Adipocyte (in vitro differentiated cells): ENCODE measurements at regions not wholly inside any gene's neighbourhood (a gene's known extent, or its start where the extent isn't known, plus 50 kb on each side); places are given as distances from the start of the nearest gene placed in this dataset.
"Not testable (repeated sequence)": the region's sequence is repeated elsewhere in the genome, so short reads cannot be mapped to it uniquely, and the experiment has no call there.

ENCODE experiments used
- DNase-seq: peaks from one replicate; pipeline ENCODE4 v3.0.0-alpha.2; 2015; ENCODE audit warnings: low read depth
- H3K27me3 ChIP-seq: replicated peaks from 2 replicates; pipeline ENCODE4 v1.7.0; 2013; ENCODE audit warnings: mild to moderate bottlenecking, low read length, moderate library complexity; ENCODE audit not compliant: control insufficient read depth, insufficient read depth
- H3K36me3 ChIP-seq: 2 replicates; pipeline ENCODE4 v1.7.0; 2013; ENCODE audit warnings: low read length, mild to moderate bottlenecking, moderate library complexity; ENCODE audit not compliant: control insufficient read depth, insufficient read depth, severe bottlenecking
- H3K4me1 ChIP-seq: 2 replicates; pipeline ENCODE4 v1.7.0; 2013; ENCODE audit warnings: mild to moderate bottlenecking, low read length, moderate library complexity; ENCODE audit not compliant: control insufficient read depth, insufficient read depth
- H3K4me3 ChIP-seq: 2 replicates; pipeline ENCODE4 v1.7.0; 2013; ENCODE audit warnings: mild to moderate bottlenecking, low read length, moderate library complexity
- H3K9ac ChIP-seq: 2 replicates; pipeline ENCODE4 v1.7.0; 2013; ENCODE audit warnings: mild to moderate bottlenecking, low read length, moderate library complexity
- H3K9me3 ChIP-seq: 2 replicates; pipeline ENCODE4 v1.7.0; 2013; ENCODE audit warnings: mild to moderate bottlenecking, low read length, moderate library complexity; ENCODE audit not compliant: control insufficient read depth

DNA sequence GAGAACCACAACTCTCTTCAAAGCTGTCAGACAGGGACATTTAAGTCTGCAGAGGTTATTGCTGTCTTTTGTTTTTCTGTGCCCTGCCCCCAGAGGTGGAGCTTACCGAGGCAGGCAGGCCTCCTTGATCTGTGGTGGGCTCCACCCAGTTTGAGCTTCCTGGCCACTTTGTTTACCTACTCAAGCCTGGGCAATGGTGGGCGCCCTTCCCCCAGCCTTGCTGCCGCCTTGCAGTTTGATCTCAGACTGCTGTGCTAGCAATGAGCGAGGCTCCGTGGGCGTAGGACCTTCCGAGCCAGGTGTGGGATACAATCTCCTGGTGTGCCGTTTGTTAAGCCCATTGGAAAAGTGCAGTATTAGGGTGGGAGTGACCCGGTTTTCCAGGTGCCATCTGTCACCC, 822.1 kb downstream of the KCNMA1 start:
- H3K9ac ChIP-seq, DNase-seq, H3K9me3 ChIP-seq, H3K4me3 ChIP-seq, H3K27me3 ChIP-seq, H3K36me3 ChIP-seq, H3K4me1 ChIP-seq: not testable (repeated sequence)

DNA sequence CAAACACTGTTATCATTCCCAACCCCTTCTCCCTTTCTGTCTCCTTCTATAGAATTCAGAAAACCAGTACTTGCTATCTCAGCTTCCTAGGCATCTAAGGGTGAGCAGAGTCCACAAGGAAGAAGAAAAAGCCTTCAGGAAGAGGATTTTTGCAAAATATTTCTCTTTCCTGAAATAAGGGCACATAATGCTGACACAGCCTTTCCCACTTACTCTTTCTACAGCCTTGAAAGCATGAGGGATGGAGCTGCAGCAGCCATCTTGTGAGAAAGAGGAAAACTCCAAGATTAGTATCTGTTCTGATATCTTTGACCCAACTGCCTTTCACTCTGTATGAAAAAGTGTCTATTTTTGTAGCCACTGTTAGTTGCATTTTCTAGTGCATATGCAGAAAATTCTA, 826.2 kb downstream of the KCNMA1 start:
- H3K9ac ChIP-seq: no peak overlapping the region
- no peaks in the 10 kb centered on the region for H3K27me3 ChIP-seq
- H3K9me3 ChIP-seq: peaks cover 4% of the 10 kb centered on the region
- DNase-seq: no peak
- H3K4me1 ChIP-seq: peaks cover 4% of the 10 kb centered on the region
- no peak overlapping the region for H3K4me3 ChIP-seq
- no peaks in the 10 kb centered on the region for H3K36me3 ChIP-seq

DNA sequence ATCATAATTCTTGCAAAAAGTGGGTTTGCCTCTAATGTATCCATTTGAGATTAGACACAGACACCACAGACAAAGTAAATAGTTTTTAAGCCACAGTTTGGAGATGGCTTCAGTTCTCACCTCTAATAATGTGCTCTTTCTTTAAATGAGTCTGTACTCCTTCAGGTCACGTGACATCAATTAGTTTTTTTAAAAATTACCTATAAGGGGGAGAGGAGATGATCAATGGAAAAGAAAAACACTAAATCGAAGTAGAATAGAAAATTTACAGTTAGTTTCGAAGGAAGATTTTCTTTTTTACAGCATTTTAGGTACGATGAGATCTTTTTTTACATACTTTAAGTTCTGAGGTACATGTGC, 849.2 kb downstream of the KCNMA1 start:
- no peaks in the 10 kb centered on the region for H3K9me3 ChIP-seq
- no peak overlapping the region for H3K4me3 ChIP-seq
- no peaks in the 10 kb centered on the region for H3K27me3 ChIP-seq
- no peak overlapping the region for H3K9ac ChIP-seq
- no peak for DNase-seq
- no peaks in the 10 kb centered on the region for H3K36me3 ChIP-seq
- peaks cover 3% of the 10 kb centered on the region for H3K4me1 ChIP-seq

DNA sequence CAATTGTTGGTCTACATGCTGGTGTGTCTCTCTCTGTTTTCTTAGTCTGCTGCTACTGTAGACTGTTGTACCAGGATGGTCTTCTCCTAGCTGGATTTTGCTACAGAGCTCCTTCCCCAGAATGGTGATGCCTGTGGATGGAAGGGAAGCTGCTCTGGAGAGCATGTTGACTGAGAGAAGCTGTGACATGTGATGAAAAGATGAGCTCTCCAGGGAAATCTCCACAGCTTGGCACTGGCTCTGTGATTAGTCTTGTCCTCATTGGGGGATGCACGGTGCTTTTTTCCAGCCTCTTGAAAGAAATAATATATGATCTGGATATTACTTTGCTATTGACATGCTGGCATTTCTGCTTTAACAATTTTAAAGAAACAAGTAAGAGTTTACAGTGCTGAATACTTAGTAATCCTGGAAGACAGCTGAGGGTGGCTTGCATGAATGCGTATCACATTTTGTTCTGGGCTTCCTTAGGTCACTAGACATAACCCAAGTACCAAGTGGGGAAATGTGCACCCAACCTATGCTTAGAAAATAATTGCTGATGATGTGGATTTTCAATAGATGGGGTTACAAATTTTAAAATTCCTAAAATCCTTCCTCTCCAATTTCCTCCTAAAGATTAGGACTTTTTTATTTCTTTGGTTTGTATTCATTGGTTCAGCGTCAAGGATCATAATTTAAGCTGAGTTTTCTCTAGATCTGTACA, 849.7 kb downstream of the KCNMA1 start:
- no peak overlapping the region for H3K9ac ChIP-seq
- H3K9me3 ChIP-seq: no peaks in the 10 kb centered on the region
- no peak for DNase-seq
- peaks cover 3% of the 10 kb centered on the region for H3K4me1 ChIP-seq
- H3K36me3 ChIP-seq: no peaks in the 10 kb centered on the region
- H3K4me3 ChIP-seq: no peak overlapping the region
- H3K27me3 ChIP-seq: no peaks in the 10 kb centered on the region

DNA sequence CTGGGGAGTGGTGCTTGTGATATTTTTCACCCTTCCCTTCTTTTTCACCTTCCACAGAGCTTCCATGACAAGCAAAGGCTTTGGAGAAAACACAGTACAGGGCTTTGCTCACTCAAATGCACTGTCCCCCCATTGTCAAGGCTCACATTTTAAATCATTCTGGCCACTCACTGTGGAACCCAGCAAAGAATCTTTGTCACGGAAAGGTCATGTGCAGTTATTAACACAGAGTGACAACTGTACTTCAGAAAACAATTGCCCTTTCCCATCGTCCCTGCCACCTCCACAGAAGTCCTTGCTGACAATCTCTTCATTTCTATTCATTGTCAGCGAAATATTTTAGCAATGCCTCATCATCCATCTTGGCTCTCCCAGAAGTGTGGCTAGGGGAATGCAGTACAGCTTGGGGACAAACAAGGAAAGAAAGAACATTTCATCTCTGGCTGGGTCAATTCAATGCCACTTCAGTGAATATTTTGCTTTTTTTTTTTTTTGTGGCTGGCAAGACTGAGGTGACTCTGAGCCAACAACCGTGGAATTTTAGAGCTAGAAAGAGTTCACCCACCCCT, 851.0 kb downstream of the KCNMA1 start:
- H3K27me3 ChIP-seq: no peaks in the 10 kb centered on the region

DNA sequence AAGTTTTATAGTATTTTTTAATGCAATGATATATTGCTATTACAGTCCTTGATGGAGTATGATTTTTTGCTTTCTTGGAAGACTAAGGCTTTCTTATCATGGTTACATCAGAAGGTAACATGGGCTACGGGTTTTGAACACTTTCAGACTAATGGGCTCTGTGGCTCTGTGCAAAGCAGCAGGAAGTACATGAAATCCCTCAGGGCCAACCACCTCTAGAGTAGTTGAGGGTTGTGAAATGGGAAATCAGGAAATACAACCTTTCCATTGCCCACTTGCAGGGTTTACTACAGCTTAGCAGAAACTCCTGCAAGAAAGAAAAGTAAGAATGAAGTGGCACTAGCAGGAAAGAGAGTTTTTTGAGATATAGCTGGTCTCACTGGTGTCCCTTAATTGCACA, 853.5 kb downstream of the KCNMA1 start:
- Histone ChIP-seq H3K4me3 (no peak overlapping the region), H3K9ac (no peak overlapping the region), H3K9me3 (peaks cover 3% of the 10 kb centered on the region), H3K4me1 (peaks cover 3% of the 10 kb centered on the region), H3K27me3 (no peaks in the 10 kb centered on the region), H3K36me3 (no peaks in the 10 kb centered on the region)
- DNase-seq: no peak

More for the DNA sequence above, 851.0 kb downstream of the KCNMA1 start:
- no peaks in the 10 kb centered on the region for H3K36me3 ChIP-seq
- no peak overlapping the region for H3K9ac ChIP-seq
- peaks cover 3% of the 10 kb centered on the region for H3K9me3 ChIP-seq
- no peak for DNase-seq
- no peak overlapping the region for H3K4me3 ChIP-seq
- H3K4me1 ChIP-seq: peaks cover 3% of the 10 kb centered on the region

DNA sequence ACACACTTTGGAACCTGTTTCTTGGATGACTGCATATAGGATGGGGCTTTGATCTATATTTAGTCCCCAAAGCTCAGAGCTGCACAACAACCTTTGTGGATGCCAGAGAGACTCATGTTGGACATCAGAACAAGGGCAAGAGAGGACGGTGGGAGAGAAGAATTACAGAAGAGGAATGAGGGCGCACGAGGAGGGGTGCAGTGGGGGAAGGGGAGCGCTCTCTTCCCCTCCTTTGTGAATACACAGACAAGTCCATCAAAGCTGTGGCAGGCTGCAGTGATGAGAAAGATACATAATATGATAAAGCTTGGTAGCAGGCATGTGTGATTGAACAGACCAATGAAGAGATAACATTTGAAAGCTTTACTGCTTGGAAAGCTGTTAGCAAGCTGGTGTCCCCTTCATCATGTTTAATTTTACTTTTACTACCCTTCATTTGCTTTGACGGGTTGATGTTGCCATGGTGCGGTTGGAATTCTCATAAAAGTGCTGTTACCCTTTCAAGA, 857.8 kb downstream of the KCNMA1 start:
- peaks cover 12% of the 10 kb centered on the region for H3K9me3 ChIP-seq
- H3K9ac ChIP-seq: no peak overlapping the region
- no peak for DNase-seq
- H3K27me3 ChIP-seq: no peaks in the 10 kb centered on the region
- H3K4me1 ChIP-seq: no peaks in the 10 kb centered on the region
- H3K4me3 ChIP-seq: no peak overlapping the region
- no peaks in the 10 kb centered on the region for H3K36me3 ChIP-seq

DNA sequence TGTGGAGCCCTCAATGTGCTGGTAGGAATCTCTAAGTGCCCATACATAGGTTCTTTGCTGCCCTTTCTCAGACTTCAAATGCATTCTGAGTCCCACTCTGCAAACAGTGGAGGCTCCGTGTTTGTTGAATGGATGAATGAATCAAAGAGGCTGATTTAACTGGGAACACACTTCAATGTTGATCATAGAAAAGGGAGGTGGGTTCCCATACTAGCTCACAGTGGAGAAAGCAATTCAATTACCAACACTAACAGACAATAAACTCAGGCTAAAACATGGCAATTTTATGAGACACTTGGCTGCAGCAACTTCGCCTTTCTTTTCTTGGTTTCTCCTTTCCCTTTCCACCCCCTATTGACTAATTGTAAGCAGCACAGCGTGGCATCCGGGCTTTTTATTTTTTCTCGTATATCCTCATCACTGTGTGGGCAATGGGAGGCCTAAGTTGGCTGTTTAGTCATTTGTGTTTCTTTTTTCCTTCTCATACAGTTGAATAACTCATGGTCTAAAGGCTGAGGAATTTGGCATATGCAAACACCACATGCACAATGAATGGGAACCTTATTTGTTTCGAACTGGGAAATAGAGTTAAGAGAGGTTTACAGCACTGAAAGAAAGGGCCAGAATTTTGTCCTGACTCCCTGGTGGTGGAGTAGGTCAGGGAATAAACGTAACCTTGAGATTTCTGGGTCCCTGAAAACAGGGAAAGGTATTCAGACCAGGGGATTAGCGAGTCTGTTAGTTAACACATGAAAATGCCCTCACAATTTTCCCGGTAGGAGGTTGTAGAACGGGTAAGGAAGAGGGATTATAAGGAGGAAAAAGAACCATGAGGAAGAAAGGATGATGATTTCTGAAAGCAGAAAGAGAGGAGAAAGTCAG, 858.5 kb downstream of the KCNMA1 start:
- peak; percentile 71 for DNase-seq
- H3K4me3 ChIP-seq: no peak overlapping the region

DNA sequence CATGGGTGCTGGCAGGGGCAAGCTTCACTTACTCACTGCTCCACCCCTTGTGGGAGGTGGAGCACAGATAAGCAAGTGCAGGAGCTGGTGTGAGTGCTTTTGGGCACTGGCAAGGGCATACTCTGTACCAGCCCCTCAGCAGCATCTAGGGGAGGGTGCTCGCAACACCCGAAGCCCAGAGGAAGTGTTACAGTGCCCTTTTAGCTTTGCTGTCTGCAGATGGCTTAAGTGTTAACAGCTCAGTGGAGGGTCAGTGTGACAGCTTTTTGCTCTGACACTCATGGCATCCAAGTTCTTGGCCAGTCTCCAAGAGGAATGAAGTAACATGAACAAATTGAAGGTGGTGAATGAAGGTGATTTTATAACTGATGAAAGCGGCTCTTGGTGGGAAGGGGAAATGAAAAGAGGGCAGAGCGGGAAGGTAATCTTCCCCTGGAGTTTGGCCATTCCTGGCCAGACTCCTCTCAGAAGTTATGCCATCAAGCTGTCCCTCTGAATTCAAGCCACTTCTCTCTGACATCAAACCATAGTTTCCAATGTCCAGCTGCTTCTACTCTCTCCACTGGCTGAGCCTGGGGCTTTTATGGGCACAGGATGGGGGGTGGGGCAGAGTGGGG, 862.5 kb downstream of the KCNMA1 start:
- Histone ChIP-seq H3K9me3 (peaks cover 17% of the 10 kb centered on the region), H3K4me1 (no peaks in the 10 kb centered on the region), H3K4me3 (no peak overlapping the region), H3K36me3 (no peaks in the 10 kb centered on the region), H3K27me3 (no peaks in the 10 kb centered on the region), H3K9ac (no peak overlapping the region)
- no peak for DNase-seq

More for the DNA sequence above, 858.5 kb downstream of the KCNMA1 start:
- H3K4me1 ChIP-seq: no peaks in the 10 kb centered on the region
- H3K9ac ChIP-seq: no peak overlapping the region
- peaks cover 19% of the 10 kb centered on the region for H3K9me3 ChIP-seq
- H3K36me3 ChIP-seq: no peaks in the 10 kb centered on the region
- no peaks in the 10 kb centered on the region for H3K27me3 ChIP-seq

DNA sequence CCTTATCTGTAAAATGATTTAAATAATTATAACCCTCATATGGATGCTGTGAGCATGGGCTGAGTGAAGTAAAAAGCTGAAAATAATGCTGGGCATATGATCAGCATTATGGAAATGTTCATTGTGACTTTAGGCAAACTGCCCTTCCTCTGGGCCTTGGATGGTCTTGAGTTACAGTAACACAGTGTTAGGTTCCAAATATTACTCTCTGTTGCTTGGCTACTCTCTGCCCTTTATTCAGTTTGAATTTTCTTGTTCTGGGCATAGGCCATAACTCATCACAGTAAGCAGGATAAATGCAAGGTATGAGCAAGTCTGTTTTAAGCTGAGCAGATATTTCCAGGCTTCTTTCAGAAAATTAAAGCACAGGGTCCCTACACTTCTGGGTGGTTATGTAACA, 868.0 kb downstream of the KCNMA1 start:
- H3K9ac ChIP-seq: no peak overlapping the region
- H3K4me1 ChIP-seq: no peaks in the 10 kb centered on the region
- no peaks in the 10 kb centered on the region for H3K36me3 ChIP-seq
- H3K27me3 ChIP-seq: no peaks in the 10 kb centered on the region
- H3K4me3 ChIP-seq: no peak overlapping the region
- H3K9me3 ChIP-seq: peaks cover 5% of the 10 kb centered on the region
- DNase-seq: no peak

DNA sequence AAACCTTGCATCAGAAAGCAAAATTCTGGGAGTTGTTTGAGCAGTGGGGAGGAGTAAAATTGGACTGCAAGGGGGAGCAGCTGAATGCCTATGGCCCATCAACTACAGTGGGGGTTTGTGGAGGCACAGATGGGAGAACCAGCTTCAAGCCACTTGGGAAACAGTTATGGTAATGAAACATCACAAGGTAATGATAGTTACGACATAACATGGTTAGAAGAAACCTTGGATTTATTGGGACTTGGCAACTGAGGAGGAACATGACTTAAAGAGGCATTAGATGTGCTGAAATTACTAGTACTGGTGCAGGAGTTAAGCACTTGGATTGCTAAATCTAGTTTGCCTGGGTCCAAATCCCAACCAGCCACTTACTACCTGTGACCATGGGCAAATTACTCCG, 868.4 kb downstream of the KCNMA1 start:
- H3K9me3 ChIP-seq: peaks cover 1% of the 10 kb centered on the region
- H3K4me1 ChIP-seq: no peaks in the 10 kb centered on the region
- peak; percentile 5 for DNase-seq
- H3K9ac ChIP-seq: no peak overlapping the region
- H3K4me3 ChIP-seq: no peak overlapping the region
- no peaks in the 10 kb centered on the region for H3K36me3 ChIP-seq
- no peaks in the 10 kb centered on the region for H3K27me3 ChIP-seq
